ENCODE measurements at regions not wholly inside any gene's neighbourhood (a gene's known extent, or its start where the extent isn't known, plus 50 kb on each side); places are given as distances from the start of the nearest gene placed in this dataset.

- Histone ChIP-seq H3K4me3 (ENCODE audit: low read length) (no peak overlapping the region), H3K9ac (ENCODE audit: low read length) (no peak overlapping the region), H4K20me1 (ENCODE audit: insufficient read depth, low read length) (no peaks in the 10 kb centered on the region), H3K27me3 (ENCODE audit: low read depth, low read length) (peaks cover 7% of the 10 kb centered on the region; the same call in 1 of the 2 replicates), H3K36me3 (replicated peaks; ENCODE audit: low read depth, low read length) (no peaks in the 10 kb centered on the region), H3K79me2 (ENCODE audit: low read length) (no peaks in the 10 kb centered on the region), H3K9me3 (ENCODE audit: insufficient read depth, low read length) (no peaks in the 10 kb centered on the region), H3K4me2 (ENCODE audit: low read length) (no peak overlapping the region), H2AFZ (ENCODE audit: low read depth, low read length) (no peak overlapping the region), H3K27ac (ENCODE audit: low read length) (no peak overlapping the region), H3K4me1 (ENCODE audit: low read length) (no peaks in the 10 kb centered on the region)
- TF ChIP-seq EZH2phosphoT487 (IDR thresholded peaks at IDR 0.05; ENCODE audit: low read depth), result no peak
- TF ChIP-seq, protein P1, sequence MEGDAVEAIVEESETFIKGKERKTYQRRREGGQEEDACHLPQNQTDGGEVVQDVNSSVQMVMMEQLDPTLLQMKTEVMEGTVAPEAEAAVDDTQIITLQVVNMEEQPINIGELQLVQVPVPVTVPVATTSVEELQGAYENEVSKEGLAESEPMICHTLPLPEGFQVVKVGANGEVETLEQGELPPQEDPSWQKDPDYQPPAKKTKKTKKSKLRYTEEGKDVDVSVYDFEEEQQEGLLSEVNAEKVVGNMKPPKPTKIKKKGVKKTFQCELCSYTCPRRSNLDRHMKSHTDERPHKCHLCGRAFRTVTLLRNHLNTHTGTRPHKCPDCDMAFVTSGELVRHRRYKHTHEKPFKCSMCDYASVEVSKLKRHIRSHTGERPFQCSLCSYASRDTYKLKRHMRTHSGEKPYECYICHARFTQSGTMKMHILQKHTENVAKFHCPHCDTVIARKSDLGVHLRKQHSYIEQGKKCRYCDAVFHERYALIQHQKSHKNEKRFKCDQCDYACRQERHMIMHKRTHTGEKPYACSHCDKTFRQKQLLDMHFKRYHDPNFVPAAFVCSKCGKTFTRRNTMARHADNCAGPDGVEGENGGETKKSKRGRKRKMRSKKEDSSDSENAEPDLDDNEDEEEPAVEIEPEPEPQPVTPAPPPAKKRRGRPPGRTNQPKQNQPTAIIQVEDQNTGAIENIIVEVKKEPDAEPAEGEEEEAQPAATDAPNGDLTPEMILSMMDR (IDR thresholded peaks at IDR 0.05; ENCODE audit: low read depth, low read length), result no peak
Measured at GRCh38 chr6:1045239-1045638, 266.7 kb upstream of the FOXQ1 start.

- Histone ChIP-seq H3K36me3 (replicated peaks; ENCODE audit: low read depth, low read length) (no peaks in the 10 kb centered on the region), H3K4me3 (ENCODE audit: low read length) (no peak overlapping the region), H3K27me3 (ENCODE audit: low read depth, low read length) (peaks cover 4% of the 10 kb centered on the region; the same call in 1 of the 2 replicates), H3K4me2 (ENCODE audit: low read length) (no peak overlapping the region), H3K79me2 (ENCODE audit: low read length) (no peaks in the 10 kb centered on the region), H3K9ac (ENCODE audit: low read length) (no peak overlapping the region), H4K20me1 (ENCODE audit: insufficient read depth, low read length) (no peaks in the 10 kb centered on the region), H3K4me1 (ENCODE audit: low read length) (no peaks in the 10 kb centered on the region), H2AFZ (ENCODE audit: low read depth, low read length) (no peak overlapping the region), H3K27ac (ENCODE audit: low read length) (no peak overlapping the region), H3K9me3 (ENCODE audit: insufficient read depth, low read length) (no peaks in the 10 kb centered on the region)
- no peak for TF ChIP-seq EZH2phosphoT487 (IDR thresholded peaks at IDR 0.05; ENCODE audit: low read depth)
- TF ChIP-seq, protein P1 (IDR thresholded peaks at IDR 0.05; ENCODE audit: low read depth, low read length), result no peak
Measured at GRCh38 chr6:1044040-1044836, 267.7 kb upstream of the FOXQ1 start.

DNA sequence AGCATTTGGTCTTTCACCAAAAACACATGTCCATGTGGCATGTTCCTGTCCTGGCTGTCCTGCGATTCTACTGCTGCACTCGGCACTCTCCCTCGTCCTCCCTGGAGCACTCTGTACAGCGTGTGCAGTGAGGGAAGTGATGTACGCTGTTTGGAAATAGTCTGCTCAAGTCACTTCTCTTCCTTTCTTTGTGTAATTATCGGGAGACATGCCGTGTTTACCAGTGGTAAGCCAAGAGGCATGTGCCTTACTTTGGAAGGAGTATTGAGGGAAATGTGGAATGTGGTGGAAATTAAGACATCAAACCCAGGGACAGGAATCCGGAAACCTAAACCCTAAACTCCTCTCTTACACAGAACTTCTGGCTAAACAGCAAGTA, 268.5 kb upstream of the FOXQ1 start:
- Histone ChIP-seq H3K36me3 (replicated peaks; ENCODE audit: low read depth, low read length) (no peaks in the 10 kb centered on the region), H3K27ac (ENCODE audit: low read length) (no peak overlapping the region)

More for the DNA sequence above, 268.5 kb upstream of the FOXQ1 start:
- Histone ChIP-seq H3K4me3 (ENCODE audit: low read length) (no peak overlapping the region), H3K27me3 (ENCODE audit: low read depth, low read length) (peaks cover 4% of the 10 kb centered on the region; the same call in 1 of the 2 replicates), H4K20me1 (ENCODE audit: insufficient read depth, low read length) (no peaks in the 10 kb centered on the region), H3K4me1 (ENCODE audit: low read length) (no peaks in the 10 kb centered on the region), H3K9me3 (ENCODE audit: insufficient read depth, low read length) (no peaks in the 10 kb centered on the region), H3K79me2 (ENCODE audit: low read length) (no peaks in the 10 kb centered on the region), H3K9ac (ENCODE audit: low read length) (no peak overlapping the region), H3K4me2 (ENCODE audit: low read length) (no peak overlapping the region), H2AFZ (ENCODE audit: low read depth, low read length) (no peak overlapping the region)
- TF ChIP-seq, protein P1 (IDR thresholded peaks at IDR 0.05; ENCODE audit: low read depth, low read length), result no peak
- TF ChIP-seq EZH2phosphoT487 (IDR thresholded peaks at IDR 0.05; ENCODE audit: low read depth), result no peak
